T-helper 22 cell (primary cell): ENCODE measurements at regions not wholly inside any gene's neighbourhood (a gene's known extent, or its start where the extent isn't known, plus 50 kb on each side); places are given as distances from the start of the nearest gene placed in this dataset.
A peak's percentile ranks its signal among the peaks of the same experiment; 100 is the strongest.

Experiments
- DNase-seq: peaks from one replicate; pipeline ENCODE4 v3.0.0-alpha.2; 2020; ENCODE audit warnings: low read depth

DNA sequence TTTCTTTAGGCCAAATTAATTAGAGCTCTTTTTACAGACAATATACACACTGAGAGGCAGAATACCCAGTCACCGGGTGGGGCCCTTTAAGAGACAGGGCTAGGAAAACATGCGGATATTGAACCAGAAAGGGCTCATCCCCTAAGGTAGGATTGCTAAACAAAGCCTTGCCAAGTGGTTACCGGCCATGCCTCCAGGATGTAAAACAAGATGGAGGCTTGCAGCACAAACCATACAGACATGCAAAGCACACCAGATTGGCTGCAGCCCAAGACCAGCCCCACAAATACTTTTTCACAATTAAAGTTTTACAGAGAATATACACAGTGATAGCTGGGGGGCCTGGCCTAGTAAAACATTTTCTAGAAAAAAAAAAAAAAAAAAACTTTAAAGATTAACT is 210.0 kb downstream of the KLHL4 start:
- DNase-seq: no peak

DNA sequence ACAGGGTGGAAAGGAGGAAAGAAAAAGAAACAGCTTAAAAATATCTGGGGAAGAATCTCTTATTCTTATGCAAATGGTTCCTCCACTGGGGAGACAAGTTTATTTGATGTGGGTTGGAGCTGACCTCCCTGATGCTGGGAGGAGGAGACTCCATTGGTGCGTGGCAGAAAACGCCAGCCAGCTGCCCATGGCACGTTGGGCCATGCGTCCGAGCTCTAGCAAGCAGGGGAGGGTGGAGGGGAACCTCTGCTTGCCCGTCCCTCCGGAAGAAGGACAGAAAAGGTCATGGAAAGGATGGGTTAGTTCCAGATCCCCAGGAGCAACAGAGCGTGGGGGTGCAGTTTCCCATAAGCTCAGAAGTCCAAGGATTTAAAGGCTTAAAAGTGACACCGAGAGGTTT is 210.4 kb downstream of the KLHL4 start:
- no peak for DNase-seq

DNA sequence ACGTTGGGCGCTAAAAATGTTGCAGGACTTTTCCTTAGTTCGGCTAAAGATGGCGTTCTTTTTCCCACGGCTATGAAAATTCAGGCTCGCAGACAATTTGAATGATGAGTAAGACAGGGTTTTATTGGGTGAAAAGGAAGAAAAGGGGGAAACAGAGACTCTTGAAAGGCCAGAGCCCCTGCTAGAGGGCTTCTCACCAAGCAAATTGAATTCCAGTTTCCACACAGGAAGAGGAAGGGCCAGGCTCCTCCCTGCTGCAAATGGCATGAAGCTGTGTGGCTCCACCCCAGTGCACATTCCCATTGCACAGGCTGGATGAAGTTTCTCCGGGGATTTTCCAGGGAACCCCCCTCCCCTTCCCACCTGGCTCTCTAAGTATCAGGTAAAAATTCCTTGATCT is 210.9 kb downstream of the KLHL4 start:
- DNase-seq: no peak

DNA sequence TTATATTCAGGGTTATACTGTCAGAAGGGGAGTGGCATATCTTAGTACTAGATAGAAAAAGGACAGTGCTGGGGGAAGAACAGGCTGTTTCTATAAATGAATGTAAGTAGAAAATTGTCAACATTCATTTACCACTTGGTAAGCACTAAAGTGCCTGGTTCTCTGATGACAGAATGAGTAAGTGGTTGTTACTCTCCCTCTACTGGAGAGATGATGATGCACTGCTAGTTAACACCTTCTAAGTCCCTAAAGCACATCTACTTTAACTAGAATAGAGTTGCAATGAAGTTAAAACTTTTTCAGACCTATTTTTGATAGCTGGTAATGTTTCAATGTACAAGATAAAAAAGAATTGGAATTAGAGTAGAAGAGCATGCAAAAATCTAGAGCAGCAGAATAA is 214.5 kb downstream of the KLHL4 start:
- DNase-seq: no peak

DNA sequence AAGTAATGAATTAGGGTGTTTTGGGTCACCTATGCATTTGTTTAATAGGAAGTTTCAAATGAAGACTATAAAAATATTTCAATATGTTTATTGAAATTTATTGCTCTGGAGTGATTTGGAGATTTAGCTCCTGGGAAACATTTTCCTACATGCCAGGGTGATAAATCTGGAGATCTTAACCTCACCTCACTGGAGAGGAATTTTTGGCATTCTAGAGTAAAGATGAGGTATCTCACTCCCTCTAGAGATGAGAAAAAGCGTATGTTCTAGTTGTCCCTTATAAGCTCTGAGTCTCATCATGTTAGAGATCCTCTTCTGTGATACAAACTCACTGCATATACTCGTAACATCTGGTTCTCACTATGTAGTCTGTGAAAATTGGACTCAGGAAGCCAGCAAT is 219.0 kb downstream of the KLHL4 start:
- DNase-seq: no peak

DNA sequence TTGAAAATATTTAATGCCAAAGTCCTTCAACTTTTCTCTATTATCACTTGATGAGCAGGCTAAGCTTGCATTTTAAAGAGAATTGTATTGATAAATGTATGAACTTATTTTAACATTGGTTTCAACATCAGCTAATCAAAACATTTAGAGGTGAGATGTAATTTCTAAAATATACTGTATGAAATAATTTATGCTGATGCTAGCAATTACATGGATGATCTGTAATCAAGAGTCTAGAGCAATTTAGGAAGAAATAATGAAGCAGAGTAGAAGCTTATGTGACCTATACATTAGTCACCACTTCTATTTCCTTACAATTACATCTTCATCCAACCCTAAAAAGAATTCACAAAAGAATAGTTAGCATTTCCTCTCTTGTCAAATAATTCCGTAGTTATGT is 226.8 kb downstream of the KLHL4 start:
- DNase-seq: no peak

DNA sequence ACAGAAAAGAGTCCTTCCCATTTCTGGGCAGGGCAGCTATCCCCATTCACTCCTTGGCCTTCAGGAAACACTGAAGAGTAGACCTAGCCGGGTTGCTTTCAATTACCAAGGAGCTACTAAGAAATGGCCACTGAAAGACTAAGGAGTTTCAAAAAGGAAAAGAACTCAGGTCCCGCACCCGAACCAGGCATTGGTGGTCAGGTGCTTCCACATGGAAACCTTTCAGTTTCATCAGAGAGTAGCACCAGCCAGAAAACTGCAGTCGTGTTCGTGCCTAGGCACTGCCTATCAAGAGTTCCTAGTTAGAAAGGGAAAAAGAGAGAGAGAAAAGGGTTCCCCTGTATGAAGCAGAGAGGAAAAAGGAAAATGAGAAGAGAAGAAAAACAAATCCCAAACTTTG is 237.9 kb downstream of the KLHL4 start:
- DNase-seq: no peak

DNA sequence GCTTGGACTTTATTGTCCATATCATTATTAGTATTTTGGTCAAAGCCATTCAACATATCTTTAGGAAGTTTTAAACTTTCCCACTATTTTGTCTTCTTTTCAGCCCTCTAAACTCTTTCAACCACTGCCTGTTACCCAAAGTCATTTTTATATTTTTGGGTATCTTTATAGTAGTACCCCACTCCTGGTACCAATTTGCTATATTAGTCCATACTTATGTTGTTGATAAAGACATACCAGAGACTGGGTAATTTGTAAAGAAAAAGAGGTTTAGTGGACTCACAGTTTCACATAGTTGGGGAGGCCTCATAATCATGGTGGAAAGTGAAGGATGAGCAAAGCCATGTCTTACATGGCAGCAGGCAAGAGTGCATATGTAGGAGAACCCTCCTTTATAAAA is 271.4 kb downstream of the KLHL4 start:
- DNase-seq: no peak

DNA sequence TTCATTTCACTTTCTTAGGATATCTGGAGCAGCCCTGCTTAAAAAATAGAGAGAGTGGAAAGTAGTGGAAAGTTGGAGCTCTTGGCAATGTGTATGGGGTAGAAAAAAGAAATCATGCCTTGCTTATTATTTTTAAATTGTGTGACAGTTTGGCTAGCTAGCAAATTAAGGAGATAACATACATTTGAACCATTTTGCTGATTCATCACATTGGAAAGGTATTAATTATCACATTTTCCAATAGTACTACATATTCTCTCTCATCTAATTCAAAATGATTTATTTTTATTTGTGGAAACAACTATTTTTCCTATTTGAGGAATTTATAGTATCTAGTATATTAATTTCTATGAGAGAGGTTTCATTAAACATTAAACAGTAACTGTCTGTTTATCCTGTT is 280.4 kb downstream of the KLHL4 start:
- DNase-seq: no peak

DNA sequence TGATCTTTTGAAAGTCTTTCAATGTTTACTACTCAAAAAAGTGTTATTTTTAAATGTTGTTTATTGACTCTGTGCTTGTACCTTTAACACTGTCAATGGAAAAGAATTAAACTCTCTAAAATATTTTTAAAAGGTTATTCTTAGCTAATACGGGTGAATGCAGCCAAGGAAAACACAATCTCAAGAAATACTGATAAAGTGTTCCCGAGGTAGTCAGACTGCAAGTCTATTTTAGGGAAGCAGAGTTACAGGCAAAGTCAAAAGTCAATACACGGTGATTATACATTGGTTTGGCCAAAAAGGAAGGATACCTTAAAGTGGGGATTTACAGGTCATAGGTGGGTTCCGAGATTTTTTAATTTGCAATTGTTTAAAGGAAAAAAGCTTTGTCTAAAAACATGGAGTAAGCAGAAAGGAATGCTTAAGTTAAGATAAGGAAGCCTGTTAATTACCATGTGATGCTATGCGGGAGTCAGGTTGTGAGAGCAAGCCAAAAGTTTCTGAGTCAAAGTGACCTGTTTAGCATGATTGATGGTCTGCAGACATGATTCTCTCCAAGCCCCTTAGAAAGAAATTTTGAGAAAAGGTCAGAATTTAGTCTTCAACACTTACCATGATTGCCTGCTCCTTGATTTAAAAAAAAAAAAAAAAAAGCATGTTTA is 288.4 kb downstream of the KLHL4 start:
- DNase-seq: no peak

DNA sequence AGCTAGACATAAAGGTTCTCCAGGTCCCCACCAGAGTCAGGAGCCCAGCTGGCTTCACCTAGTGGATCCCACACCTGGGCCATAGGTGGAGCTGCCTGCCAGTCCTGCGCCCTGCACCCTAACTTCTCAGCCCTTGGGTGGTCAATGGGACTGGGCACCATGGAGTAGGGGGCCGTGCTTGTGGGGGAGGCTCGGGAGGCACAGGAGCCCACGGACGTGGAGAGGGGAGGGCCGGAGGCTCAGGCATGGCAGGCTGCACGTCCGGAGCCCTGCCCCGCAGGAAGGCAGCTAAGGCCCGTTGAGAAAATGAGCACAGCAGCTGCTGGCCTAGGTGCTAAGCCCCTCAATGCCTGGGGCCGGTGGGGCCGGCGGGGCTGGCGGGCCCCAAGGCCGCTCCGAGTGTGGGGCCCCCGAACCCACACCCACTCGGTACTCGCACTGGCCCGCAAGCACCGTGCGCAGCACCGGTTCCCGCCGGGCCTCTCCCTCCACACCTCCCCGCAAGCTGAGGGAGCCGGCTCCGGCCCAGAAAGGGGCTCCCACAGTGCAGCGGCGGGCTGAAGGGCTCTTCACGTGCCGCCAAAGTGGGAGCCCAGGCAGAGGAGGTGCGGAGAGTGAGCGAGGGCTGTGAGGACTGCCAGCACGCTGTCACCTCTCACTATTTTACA is 291.1 kb downstream of the KLHL4 start:
- DNase-seq: no peak

DNA sequence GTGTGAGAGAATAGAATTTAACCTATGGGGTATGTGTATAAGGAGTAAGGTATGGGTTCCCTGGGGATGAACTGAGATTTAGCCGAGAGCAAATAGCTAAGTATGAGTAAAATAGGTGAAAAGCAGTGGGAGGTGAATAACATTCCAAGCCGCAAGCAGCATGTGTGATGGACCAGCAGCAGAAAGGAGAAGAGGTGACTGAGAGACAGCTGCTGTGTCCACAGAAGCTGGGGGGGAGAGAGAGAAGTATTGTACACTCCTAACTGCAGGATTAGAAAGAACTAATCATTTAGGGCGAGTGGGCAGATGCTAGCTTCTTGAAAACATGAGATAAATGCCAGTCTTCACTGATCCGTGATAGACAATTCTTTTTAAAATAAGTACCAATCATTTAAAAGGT is 296.0 kb downstream of the KLHL4 start:
- no peak for DNase-seq

DNA sequence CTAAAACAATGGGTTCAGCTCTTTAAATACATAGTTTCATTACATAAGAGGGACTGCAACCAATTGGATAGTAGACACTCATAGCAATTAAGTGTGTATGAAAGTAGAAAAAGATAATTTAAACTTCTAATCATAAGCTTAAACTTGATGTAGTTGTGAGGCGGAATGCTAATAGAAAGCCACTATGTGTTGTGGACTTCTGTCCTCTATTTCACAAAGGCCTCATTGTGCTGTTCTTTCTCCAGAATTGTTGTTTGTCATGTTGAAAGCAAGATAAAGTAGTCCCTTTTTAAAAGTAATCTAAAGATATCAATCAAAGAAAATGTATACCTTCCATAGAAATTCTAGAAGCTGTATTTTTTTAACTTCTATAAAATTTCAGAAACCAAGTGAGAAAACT is 329.4 kb downstream of the KLHL4 start:
- DNase-seq: no peak

DNA sequence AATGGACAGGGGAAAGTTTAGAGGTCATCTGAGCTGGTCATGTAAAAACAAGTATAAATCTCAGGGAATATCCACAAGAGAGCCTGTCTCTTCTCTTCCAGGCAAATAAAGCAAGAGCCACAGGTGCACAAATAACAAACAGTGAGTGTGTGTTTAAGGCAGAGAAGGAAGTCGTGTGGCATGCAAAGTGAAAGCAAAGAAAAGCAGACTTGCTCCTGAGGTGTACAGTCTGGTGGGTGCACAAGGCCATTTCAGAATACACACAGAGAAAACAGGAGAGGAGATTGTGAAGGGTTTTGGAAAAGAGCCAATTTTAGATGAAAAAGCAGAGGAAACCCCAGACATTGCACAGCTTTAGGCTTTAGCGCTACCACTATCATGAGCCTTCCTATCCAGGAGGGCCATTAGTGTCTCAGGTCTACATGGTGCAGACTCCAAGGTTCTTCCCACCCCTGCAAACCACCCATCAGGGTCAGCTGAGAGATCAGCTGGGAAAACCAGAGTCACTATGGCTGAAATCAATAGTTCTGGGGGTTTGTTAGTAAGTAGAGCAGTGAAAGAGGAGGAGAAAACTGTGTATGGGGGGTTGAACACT is 355.8 kb downstream of the KLHL4 start:
- DNase-seq: no peak

DNA sequence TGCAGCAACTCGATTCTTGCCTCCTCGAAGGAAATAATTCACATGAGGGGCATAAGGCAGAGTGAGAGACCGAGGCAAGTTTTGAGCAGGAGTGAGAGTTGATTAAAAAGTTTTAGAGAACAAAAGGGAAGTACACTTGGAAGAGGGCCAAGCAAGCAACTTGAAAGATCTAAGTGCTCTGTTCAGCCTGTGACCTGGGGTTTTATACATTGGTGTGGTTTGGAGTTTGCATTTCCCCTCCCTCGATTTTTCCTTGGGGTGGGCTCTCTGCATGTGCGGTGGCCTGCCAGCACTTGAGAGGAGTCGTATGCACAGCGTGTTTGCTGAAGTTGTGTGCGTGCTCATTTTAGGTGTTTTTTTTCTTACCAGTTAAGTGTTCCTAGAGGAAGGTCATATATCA is 356.4 kb downstream of the KLHL4 start:
- DNase-seq: no peak

DNA sequence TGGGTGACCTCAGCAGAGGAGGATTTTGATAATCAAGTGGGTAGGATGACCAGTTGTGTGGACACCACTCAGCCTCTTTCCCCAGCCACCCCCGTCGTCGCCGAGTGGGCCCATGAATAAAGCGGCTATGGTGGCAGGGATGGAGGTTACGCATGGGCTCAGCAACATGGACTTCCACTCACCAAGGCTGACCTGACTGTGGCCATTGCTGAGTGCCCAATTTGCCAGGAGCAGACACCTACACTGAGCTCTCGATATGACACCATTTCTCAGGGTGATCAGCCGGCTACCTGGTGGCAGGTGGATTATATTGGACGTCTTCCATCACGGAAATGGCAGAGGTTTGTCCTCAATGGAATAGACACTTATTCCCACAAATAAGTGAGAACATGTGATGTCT is 361.3 kb downstream of the KLHL4 start:
- no peak for DNase-seq

DNA sequence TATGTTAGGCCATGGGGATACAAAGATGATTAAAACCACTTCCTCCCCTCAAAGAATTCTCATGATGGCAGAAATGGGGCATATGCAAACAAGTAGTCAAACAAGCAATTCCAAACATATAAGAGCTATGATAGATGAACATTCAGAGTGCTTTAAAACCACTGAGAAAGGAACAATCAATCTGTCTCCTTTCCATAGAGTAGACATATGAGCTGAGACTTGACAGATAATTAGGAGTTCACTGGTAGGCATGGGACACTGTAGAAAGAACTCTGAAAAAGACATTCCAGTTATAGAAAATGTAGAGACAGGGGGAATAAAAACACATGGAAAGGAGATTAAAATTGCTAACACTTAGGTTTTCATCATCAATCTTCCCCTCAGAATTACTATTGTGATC is 372.8 kb downstream of the KLHL4 start:
- DNase-seq: no peak

DNA sequence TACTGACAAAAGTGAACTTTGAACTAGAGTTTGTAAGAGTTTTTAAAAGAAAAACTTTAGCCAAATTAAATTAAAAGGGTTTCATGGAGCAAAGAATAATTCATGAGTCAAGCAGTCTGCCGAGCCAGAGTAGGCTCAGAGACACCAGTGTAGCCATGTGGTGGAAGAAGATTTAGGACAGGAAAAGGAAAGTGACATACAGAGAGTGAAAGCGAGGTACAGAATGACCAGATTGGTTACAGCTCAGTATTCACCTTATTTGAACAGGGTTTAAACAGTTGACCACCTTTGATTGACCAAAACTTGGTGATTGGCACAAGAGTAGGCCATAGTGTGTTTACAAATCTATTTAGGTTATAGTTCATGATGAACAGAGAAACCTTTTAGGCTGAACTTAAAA is 377.8 kb downstream of the KLHL4 start:
- no peak for DNase-seq

DNA sequence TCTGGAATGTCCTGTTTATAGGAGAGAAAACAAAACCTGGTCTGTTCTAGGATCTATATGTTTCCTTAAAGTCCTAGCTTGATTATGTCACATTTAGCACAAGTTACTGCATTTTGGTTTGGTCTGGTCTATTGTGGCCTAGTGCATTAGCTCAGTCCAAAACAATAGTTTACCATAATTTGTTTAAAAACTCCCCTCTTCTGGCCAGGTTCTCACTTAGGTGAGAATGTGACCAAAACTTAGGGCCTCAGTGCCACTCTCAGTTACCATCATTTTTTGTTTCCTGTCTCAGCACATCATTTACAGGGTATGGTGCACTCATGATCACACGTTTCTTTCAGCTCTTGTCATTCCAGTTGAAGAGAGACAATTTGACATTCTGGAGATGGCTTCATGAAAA is 378.5 kb downstream of the KLHL4 start:
- no peak for DNase-seq

DNA sequence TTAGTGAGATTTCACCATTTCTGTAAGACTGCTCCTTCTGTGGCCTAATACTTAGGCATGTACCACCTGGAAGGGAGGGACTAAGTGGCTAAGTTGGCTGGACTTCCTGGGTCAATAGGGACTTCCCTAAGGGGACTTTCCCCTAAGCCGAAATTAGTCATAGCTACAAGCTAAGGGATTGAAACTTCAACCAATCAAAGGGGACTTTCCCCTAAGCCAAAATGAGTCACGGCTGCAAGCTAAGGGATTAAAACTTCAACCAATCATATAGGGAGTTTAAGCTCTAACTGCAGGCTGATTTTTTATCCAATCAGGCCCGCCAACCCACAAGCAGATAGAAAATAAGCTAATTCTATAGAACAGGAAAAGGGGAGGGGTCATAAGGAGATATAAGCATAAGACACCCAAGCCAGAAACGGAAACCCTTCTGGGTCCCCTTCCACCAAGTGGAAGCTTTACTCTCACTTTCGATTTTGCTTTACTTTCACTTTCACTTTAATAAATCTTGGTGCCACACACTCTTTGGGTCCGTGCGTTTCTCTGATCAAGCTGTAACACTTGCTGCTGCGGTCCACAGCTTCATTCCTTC is 382.8 kb downstream of the KLHL4 start:
- DNase-seq: peak; percentile 28

DNA sequence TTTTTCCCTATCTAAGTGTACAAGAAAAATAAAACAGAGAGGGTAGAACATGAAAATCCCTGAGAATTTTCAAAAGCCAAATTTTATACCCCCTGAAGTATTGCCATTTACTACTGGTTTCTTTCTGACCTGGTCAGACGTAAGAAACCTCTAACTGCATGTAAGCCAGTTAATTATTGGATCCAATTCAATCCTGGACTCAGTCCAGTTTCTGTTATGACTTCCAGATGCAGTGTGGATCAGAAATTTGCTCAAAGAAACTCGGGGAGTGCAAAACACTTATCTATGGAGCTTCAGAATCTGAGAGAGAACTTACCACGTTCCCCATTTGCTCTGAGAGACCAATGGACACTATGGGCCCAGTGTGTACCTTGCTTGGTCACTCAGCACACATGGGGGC is 383.5 kb downstream of the KLHL4 start:
- DNase-seq: no peak

DNA sequence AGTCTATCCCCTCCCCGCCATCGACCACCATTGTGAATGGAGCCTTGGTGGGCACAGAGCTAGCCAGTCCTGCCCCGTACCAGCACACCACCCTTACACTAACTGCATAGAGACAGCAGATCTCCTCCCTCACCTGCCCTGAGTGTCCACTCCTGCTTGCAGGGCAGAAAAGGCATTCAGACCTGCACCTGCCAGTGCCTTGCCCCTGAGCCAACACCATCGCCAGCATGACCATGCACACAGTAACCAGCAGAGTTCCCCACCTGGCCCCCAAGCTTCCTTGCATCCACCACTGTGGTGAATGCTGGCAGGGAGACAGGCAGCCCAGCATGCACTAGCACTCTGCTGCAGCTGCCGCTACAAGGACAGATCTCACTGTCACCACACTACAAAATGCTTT is 397.1 kb downstream of the KLHL4 start:
- DNase-seq: no peak

DNA sequence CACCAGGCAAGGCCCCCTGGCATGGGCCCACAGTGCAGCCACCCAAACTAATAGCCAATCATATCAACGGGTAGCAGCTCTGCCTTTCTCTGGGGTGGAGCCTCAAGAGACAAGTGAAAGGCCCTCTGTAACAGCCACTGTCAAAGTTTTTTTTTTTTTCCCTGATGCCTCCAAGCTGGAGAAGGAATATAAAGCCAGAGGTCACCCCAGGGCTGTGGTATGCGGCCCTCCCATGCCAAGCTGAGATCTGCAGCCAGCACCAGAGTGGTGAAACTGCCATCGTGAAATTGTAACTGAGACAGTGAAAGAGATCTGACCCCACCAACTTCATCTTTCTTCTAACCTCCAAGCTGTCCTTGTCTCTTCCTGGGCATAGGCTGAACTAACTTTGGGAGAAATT is 407.0 kb downstream of the KLHL4 start:
- DNase-seq: no peak

DNA sequence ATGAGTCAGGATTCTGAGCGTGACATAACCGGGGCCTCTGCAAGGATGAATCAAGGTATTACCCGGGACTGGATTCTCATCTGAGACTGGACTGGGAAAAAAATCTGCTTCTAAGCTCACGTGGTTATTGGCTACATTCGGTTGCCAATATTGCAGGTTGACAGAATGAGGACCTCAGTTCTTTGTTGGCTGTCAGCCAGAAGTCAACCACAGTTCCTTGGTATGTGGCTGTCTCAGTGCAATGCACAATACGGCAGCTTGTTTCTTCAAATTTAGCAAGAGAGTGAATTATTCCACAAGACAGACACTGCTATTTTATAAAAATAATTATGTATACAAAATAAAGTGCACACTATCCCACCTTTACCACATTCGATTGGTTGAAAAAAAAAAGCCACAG is 424.2 kb downstream of the KLHL4 start:
- no peak for DNase-seq
